Colonic mucosa (tissue), 4 donors: ENCODE measurements at regions not wholly inside any gene's neighbourhood (a gene's known extent, or its start where the extent isn't known, plus 50 kb on each side); places are given as distances from the start of the nearest gene placed in this dataset.
A peak's percentile ranks its signal among the peaks of the same experiment; 100 is the strongest.

Source experiments
- DNase-seq: peaks from one replicate; pipeline ENCODE4 v3.0.0-alpha.2; 2020
- H3K27ac ChIP-seq: fragments of 200-600 bp; one replicate; pipeline ENCODE4 v1.8.0; 2021
- H3K27me3 ChIP-seq: fragments of 200-600 bp; one replicate; pipeline ENCODE4 v1.8.0; 2021
- H3K36me3 ChIP-seq: fragments of 200-600 bp; one replicate; pipeline ENCODE4 v1.8.0; 2021
- H3K4me1 ChIP-seq: fragments of 200-600 bp; one replicate; pipeline ENCODE4 v1.8.0; 2021; ENCODE audit warnings: mild to moderate bottlenecking
- H3K4me3 ChIP-seq: fragments of 200-600 bp; one replicate; pipeline ENCODE4 v1.8.0; 2021
- H3K9ac ChIP-seq, 2 donors: one replicate each; pipeline ENCODE4 v1.7.0; 2013; ENCODE audit warnings: control low read depth in 2 of 2, low read depth in 2 of 2, low read length in 2 of 2
- H3K9me3 ChIP-seq: fragments of 200-600 bp; one replicate; pipeline ENCODE4 v1.8.0; 2021
- intact Hi-C: fragments of 100-400 bp; cut with DNase I; formaldehyde crosslinking; loops from one replicate; pipeline ENCODE4 v1.14.1; 2022
- TF ChIP-seq, protein P1 (sequence below): fragments of 200-600 bp; IDR thresholded peaks from one replicate; pipeline ENCODE4 v1.8.0; 2022; ENCODE audit warnings: antibody characterized with exemption, mild to moderate bottlenecking
- donor health status: healthy.
- donor health status: DM: no; HTN: no; CAD: no.
- donor health status: DM: no; HTN: no; CAD: no.

DNA sequence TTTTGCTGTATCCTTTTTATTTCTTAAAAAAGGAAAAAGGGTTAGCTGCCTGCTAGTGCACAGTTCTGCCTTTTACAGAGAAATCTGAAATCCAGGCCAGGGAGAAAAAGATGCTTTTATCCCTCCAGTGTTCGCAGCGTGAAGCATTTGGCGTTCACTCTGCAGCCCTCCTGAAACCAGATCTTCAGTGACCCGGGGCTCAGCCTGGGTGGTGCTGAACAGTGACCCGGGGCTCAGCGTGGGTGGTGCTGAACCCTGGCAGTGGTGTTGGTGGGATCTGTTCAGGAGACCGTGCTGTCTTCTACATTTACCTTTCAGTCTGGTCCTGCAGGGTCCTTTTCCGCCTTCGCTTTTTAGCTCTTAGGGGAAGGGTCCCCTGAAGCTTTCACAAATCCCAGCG lies 164.7 kb upstream of the KLF6 start:
- peak; percentile 14 for DNase-seq
- TF ChIP-seq, protein P1, sequence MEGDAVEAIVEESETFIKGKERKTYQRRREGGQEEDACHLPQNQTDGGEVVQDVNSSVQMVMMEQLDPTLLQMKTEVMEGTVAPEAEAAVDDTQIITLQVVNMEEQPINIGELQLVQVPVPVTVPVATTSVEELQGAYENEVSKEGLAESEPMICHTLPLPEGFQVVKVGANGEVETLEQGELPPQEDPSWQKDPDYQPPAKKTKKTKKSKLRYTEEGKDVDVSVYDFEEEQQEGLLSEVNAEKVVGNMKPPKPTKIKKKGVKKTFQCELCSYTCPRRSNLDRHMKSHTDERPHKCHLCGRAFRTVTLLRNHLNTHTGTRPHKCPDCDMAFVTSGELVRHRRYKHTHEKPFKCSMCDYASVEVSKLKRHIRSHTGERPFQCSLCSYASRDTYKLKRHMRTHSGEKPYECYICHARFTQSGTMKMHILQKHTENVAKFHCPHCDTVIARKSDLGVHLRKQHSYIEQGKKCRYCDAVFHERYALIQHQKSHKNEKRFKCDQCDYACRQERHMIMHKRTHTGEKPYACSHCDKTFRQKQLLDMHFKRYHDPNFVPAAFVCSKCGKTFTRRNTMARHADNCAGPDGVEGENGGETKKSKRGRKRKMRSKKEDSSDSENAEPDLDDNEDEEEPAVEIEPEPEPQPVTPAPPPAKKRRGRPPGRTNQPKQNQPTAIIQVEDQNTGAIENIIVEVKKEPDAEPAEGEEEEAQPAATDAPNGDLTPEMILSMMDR: no peak
- Histone ChIP-seq H3K9ac (no peak overlapping the region), H3K36me3 (no peaks in the 10 kb centered on the region), H3K27me3 (no peaks in the 10 kb centered on the region), H3K27ac (no peak overlapping the region), H3K4me1 (no peaks in the 10 kb centered on the region), H3K4me3 (no peak overlapping the region), H3K9me3 (no peaks in the 10 kb centered on the region)
- intact Hi-C loops: no loop called here

DNA sequence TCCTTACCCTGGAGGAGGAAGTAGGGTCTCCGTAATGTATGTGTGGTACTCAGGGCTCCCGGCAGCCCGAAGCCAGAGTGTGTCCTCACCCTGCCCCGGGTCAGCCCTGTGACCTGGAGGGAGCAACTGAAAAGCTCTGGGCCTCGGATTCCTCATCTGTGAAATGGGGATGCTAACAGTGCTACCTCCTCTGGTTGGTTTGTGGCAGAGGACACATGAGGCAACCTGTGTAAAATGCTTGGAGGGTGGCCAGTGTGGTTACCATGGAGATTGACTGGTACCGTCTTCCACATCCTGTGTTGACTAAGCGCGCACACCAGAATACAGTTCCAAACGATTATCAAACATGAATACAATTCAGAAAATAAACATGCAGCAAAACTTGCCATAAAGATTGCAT lies 163.8 kb upstream of the KLF6 start:
- Histone ChIP-seq H3K27me3 (no peaks in the 10 kb centered on the region), H3K9ac (no peak overlapping the region), H3K27ac (no peak overlapping the region), H3K4me1 (no peaks in the 10 kb centered on the region), H3K9me3 (no peaks in the 10 kb centered on the region), H3K36me3 (no peaks in the 10 kb centered on the region), H3K4me3 (no peak overlapping the region)
- no peak for DNase-seq
- TF ChIP-seq, protein P1: no peak
- intact Hi-C loops: no loop called here

DNA sequence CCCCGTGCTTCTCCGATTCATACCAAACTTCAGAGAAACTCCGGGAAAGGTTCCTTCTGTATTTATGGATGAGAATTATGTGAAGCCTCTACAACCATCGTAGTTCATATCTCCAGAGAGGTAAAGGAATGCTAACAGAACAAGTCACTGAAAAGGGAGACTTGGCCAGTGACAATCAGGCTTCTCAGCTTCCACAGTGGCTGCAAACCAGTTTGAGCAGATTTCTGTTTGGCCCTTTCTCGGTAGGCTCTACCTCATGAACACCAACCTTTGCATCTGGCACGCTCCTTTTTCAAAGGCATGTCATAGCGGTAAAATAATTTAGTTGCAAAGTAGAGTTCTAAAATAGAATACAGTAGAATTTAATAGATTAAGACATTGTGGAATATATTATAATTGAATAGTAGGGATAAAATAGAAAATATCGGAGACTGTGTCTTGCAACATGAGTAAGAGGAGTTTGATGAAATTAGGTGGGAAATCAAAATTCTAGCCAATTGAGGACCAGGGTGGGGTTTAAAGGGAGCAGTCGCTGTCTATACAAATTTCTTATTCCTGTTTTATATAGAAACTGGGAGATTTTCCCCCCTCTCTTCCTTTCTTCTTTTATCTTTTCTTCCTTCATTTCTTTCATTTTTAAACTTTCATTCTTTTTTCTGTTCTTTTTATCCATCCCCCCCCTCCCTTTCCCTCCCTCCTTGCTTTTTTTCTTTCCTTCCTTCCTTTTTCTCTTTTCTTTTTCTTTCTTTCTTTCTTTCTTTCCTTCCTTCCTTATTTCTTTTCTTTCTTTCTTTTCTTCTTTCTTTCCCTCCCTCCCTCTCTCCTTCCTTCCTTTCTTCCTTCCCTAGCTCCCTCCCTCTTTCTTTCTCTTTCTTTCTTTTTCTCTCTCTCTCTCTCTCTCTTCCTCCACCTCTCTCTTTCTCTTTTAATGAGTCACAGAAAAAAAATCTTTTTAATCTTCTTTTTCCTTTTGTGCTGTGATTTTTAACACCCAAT lies 161.5 kb upstream of the KLF6 start:
- H3K9ac ChIP-seq: peak overlapping the region in 1 of 2 donors; percentile 1
- no peak overlapping the region for H3K27ac ChIP-seq
- no peaks in the 10 kb centered on the region for H3K36me3 ChIP-seq
- H3K9me3 ChIP-seq: no peaks in the 10 kb centered on the region
- H3K4me1 ChIP-seq: no peaks in the 10 kb centered on the region
- no peaks in the 10 kb centered on the region for H3K27me3 ChIP-seq
- TF ChIP-seq, protein P1: no peak
- intact Hi-C loops: no loop called here
- no peak overlapping the region for H3K4me3 ChIP-seq
- no peak for DNase-seq

DNA sequence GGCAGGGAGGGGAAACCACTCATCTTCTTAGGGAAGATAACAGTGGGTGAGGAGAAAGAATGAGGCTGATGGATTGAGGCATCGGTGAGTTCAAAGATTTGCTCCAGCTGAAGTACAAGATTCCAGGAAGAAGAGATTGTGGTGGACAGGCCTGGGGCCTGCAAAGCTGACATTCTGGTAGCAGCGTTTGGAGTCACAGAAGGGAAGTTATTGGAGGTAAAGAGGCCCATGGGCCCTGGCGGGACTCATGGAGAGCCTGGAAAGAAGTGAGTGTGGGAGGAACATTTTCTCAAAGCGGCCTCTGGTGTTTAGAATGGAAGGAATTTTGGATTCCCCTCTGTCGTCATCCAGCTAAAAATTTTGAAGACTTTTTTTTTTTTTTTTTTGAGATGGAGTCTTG lies 160.0 kb upstream of the KLF6 start:
- Histone ChIP-seq H3K36me3 (no peaks in the 10 kb centered on the region), H3K27me3 (no peaks in the 10 kb centered on the region), H3K4me3 (no peak overlapping the region), H3K27ac (no peak overlapping the region), H3K9me3 (no peaks in the 10 kb centered on the region), H3K9ac (no peak overlapping the region), H3K4me1 (no peaks in the 10 kb centered on the region)
- intact Hi-C loops: no loop called here
- TF ChIP-seq, protein P1: no peak
- DNase-seq: no peak

DNA sequence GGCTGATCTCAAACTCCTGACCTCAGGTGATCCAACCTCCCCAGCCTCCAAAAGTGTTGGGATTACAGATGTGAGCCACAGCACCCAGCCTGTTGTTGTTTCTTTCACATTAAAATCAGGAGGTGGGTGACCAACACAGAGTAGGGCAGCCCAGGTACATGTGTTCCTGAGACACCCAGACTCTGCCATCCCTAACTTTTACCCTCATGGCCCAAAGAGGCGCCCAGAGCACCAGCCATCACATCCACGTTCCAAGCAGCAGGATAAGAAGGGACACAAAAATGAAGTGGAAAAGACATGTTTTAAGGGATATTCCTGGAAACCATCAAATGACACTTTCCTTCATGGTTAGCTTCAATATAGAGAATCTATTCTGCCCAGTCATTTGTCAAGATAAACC lies 159.6 kb upstream of the KLF6 start:
- no peak overlapping the region for H3K9ac ChIP-seq
- TF ChIP-seq, protein P1: no peak
- no peaks in the 10 kb centered on the region for H3K27me3 ChIP-seq
- no peaks in the 10 kb centered on the region for H3K9me3 ChIP-seq
- no peak for DNase-seq
- intact Hi-C loops: no loop called here
- H3K36me3 ChIP-seq: no peaks in the 10 kb centered on the region
- no peaks in the 10 kb centered on the region for H3K4me1 ChIP-seq
- H3K27ac ChIP-seq: no peak overlapping the region
- no peak overlapping the region for H3K4me3 ChIP-seq
